ENCODE measurements at regions not wholly inside any gene's neighbourhood (a gene's known extent, or its start where the extent isn't known, plus 50 kb on each side); places are given as distances from the start of the nearest gene placed in this dataset.

- no peak for DNase-seq
These were observed 55.1 kb upstream of the RGS4 start for GRCh38 chr1:163013826-163014600.

DNA sequence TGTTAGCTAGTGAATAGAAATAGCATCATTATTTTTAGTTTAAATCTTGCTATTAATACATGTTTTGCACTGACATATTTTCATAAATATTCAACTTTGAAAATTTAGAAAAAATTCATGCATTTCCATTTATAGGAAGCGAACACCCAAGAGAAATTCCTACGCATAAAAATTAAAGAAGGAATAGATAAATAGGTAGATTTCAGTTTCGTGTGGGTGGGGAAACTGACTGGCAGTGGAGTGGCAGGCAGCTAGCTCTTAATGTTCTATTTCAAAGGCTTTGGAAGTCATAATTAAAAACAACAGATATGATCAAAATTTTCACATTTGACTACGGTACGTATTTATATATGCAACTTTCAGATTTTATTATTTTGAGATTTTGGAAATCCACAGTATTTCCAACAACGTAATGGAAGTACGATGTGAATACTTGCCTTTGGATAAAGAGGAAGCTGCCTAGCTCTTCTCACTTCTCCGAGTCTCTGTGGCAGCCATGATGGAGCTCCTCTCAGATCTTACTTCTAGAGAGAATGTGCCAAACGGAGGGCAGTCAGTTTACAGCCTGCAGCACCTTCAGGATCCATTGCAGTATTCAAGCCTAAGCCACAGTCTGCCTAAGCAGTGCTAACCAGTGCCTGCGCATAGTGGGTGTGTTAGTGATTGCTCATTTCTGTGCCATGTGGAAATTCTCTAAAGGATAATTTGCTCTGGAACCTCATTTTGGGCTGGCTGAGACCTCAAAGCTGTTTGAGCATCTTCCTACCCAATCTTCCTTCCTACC lies 62.9 kb upstream of the RGS4 start:
- no peak for DNase-seq

GRCh38 chr1:162997499-162998285 lies 71.5 kb upstream of the RGS4 start:
- no peak for DNase-seq

DNA sequence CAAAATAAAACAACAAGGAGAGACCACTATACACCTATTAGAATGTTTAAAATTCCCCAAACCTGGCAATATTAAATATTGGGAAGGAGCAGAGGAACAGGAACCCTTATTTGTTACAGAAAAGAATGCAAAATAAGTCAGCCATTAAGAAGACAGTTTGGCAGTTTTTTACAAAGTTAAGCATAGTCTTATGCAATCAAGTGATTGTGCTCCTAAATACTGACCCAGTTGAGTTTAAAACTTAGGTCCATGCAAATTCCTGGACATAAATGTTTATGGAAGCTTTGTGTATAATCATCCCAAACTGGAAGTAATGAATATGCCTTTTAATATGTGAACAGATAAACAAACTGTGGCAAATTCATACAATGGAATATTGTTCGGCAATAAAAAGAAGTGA lies 72.9 kb upstream of the RGS4 start:
- DNase-seq = no peak

DNA sequence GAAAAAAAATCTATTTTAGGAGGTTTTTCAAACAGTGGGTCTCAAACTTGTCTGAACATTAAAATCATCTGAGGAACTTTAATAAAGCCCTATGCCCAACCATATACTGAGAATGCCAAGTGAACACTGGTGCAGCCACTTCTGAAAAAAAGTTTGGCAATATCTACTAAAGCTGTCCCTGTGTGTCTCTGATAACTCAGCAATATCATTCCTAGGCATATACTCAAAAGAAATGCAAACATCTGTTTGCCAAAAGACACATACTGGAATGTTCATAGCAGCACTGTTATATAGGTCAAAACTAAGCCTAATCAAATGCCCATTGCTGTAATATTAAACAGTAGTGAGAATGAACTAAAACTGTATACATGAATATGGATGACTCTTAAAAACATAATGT lies 74.2 kb upstream of the RGS4 start:
- DNase-seq = no peak

DNA sequence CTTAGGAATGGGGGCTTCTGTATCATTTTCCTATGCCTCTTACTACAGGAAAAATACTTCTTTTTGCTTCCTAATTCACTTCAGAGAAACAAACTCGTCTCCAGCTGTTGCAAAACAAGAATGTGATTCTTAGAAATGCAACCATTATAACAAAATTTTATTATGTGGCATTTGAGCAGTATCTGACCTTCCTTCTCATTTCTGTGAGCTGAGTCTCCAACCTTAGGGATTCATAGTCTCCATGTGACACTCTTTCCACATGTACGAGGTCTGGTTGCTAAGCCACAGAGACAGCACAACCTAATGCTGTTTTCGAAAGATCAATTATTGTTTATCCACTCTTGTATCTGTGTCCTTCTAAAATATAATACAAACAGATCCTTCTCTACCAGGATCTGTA lies 75.3 kb upstream of the RGS4 start:
- DNase-seq = no peak

DNA sequence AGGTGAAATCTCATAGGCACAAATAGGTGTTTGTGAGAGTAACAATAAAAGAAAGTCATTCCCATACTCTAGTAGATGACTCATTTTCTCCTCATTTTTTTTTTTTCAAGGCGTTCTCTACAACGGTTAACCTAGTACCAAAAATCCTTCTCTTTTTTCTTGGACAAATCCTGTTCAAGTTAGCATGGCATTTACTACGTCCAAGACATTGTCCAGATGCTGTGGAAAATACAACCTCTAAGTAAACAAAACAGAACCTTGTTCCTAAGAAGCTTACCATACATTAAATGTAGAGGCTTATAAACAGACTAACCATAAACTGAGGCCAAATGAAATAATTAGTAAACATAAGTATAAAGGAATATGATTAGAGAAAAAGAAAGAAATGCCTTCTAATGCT lies 76.2 kb upstream of the RGS4 start:
- DNase-seq = no peak

DNA sequence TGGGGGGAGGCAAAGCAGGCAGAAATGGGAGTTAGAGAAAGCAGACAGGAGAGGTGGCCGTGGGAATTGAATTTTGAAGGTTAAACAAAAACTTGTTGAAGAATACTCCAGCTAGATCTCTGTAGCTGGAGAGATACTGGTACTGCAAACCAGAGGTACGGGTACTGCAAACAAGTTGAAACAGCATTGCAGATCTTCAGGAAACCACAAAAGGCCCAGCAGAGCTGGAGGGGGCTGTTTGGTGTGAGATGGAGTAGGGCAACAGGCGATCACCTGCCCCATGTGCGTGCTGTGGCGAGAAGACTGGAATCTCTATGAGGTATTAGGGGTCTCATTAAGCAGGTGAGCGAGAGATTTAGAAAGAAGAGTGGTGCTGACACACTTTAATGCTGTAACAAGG lies 77.7 kb upstream of the RGS4 start:
- no peak for DNase-seq

GRCh38 chr1:162990665-162991064 lies 78.5 kb upstream of the RGS4 start:
- DNase-seq = no peak

- DNase-seq = no peak
These were observed 80.3 kb upstream of the RGS4 start for GRCh38 chr1:162988869-162989268.

GRCh38 chr1:162987866-162988265 lies 81.3 kb upstream of the RGS4 start:
- no peak for DNase-seq

DNA sequence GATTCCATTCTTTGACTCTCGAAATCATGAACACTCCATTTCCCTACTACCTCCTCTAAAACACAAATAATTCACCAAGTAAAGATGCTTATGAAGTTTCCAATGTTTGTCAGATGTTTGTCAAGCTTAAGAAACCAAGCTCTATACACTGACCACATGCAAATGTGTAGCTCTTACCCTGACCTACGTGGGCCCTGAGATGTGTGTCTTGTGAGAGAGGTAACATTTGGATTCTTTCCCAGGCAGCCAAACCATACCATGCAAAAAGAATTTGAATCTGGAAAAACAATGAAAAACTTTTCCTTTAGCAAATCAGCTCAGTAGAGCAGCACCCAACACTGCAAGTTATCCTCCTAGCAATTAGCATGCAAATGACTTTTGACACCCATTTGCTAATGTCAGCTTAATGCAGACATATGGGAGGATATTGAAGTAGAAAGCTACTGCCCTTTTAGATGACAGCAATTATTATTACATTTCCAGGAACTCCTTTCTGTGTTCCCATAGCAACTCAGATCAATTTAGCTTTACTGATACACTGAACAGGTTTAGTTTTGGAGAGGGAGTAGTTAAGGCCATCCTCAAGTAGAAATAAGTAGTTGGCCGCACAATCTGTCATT lies 83.2 kb upstream of the RGS4 start:
- DNase-seq = no peak

DNA sequence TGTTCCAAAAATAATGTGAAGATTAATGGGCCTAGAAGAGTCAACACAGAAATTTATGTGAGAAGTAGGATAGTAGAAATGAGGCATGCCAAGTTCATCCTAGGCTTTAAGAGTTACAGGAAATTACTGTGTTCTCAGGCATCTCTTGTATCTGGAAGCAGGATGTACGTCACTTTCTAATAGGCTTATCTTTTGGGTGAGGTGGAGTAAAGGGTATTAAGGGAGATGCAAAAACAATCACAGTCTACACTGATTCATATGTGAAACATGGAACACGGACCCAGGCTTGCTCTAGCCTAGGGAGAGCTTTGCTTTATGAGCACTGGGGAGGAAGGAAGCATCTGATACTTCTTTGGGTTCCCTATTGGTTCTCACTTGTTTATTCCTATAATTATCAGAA lies 84.5 kb upstream of the RGS4 start:
- DNase-seq = no peak

GRCh38 chr1:162983671-162984425 lies 85.3 kb upstream of the RGS4 start:
- DNase-seq = no peak

DNA sequence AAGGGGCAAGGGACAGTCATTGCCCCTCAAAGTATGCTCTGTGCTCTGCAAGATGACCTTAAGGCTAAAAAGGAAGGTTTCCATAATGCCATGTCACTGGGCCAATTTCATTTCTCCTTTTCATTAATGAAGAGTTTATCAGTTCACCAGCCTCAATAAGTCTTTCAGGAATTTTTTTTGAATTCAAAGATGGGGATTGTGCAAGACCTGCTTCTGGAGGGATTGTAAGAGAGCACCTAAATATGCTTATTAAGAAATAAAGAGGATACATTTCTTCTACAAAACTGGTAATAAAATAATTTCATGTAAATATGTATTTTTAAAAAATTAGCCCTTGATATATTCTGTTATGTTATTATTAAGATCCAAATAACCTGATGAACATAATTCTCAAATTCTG lies 86.8 kb upstream of the RGS4 start:
- no peak for DNase-seq

DNA sequence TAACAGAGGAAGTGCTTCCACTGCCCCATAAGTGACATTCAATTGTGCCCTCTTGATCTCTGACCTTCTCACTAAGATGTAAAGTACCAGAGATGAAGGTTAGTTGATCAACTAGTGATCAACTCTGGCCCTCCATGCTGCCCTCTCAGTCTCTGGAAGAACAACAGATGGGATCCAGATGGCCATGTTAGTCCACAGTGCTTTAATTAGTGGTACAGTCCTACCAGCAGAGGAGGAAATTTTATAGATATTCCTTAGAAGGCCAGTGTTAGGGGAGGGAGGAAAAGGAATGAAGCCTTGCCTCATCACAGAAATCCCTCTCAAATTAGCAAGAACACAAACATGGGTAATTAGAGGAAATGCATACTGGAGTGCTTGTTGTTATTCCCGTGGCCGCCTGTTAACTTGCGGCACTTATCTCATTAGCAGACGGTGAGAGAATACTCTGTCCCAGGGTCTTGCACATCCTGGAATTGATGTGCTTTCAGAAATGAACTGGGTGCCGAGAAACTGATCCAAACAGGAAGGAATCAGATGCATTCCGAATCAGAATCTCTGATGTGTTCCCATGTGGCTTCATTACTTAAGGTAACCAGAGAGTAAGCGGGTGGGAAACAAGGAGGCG lies 91.1 kb upstream of the RGS4 start:
- no peak for DNase-seq

- DNase-seq = no peak
These were observed 92.5 kb upstream of the RGS4 start for GRCh38 chr1:162976628-162977027.

DNA sequence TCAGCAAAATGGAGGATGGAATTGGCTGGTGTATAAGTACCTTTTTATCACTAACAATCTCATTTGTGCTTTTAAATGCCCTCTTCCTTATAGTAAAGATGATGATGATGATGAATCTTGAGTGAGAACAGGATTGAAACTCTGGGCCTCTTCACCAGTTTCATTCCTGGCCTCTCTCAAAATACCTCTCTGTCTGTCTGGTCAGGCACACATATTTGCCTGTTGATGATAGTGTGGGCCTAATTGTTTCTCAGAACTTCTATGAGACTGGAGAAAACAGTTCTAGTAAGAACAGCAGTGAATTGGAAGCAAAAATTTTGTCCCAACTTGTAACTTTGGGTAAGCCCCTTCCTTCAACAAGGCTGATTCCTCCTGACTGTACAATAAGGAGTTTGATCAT lies 94.4 kb upstream of the RGS4 start:
- no peak for DNase-seq

DNA sequence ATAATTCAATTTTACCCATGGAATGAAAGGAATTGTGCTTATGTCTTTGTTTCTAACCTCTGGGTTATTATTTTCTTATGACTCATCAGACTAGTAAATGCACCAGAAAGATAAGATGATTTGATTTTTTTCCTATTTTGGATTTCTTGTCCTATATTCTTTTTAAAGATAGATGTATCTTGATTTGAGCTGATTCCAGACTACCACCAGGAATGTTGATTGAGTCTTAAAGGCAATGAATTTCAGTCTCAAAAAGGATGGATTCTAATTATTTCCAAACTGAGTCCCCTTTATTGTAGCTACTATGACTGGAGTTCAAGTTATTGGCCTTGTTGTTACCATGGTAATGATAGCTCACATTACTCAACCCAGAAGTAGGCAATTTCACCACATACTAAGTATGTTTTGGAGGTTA lies 95.8 kb upstream of the RGS4 start:
- DNase-seq = no peak

DNA sequence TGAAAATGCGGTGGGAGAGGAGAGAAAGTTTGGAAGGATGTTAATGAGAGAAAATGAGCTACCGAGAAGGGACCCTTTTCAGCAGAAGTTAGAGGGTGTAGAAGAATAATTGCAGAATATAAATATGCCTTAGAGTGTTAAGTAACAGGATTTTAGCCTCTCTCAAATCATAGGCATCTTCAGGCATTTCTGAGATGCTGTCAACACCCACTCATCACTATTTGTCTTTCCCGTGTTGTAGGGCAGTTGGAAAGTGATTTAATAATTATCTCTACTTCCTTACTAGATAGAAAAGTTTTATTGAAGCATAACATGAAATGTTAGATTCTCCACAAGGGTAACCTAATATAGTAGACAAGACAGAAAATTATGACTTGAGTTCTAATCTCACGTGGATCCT lies 96.4 kb upstream of the RGS4 start:
- DNase-seq = no peak

- DNase-seq = no peak
These were observed 99.1 kb upstream of the RGS4 start for GRCh38 chr1:162970021-162970420.

GRCh38 chr1:162966613-162967012 lies 102.5 kb upstream of the RGS4 start:
- no peak for DNase-seq
